Muscle of leg (tissue), 3 donors: ENCODE measurements at regions not wholly inside any gene's neighbourhood (a gene's known extent, or its start where the extent isn't known, plus 50 kb on each side); places are given as distances from the start of the nearest gene placed in this dataset.
"Not testable (repeated sequence)": the region's sequence is repeated elsewhere in the genome, so short reads cannot be mapped to it uniquely, and the experiment has no call there.

Source experiments
- DNase-seq: peaks from one replicate; pipeline ENCODE4 v3.0.0; 2013
- H3K27ac ChIP-seq: one replicate; pipeline ENCODE4 v1.5.1; 2013; ENCODE audit warnings: mild to moderate bottlenecking, low read length, control low read depth
- H3K27me3 ChIP-seq: one replicate; pipeline ENCODE4 v1.6.1; 2013; ENCODE audit warnings: low read length; ENCODE audit not compliant: control insufficient read depth, insufficient read depth
- H3K36me3 ChIP-seq: one replicate; pipeline ENCODE4 v1.6.1; 2013; ENCODE audit warnings: low read length; ENCODE audit not compliant: control insufficient read depth, insufficient read depth
- H3K4me1 ChIP-seq: one replicate; pipeline ENCODE4 v1.6.1; 2013; ENCODE audit warnings: low read length; ENCODE audit not compliant: control insufficient read depth, insufficient read depth
- H3K4me3 ChIP-seq: one replicate; pipeline ENCODE4 v1.5.1; 2013; ENCODE audit warnings: low read length, control low read depth
- H3K9me3 ChIP-seq: replicated peaks from 2 replicates; pipeline ENCODE4 v1.6.1; 2013; ENCODE audit warnings: low read depth, low read length; ENCODE audit not compliant: control insufficient read depth
- WGBS: methylation state at CpG from one replicate; pipeline ENCODE4 v1.1.5; 2013; ENCODE audit warnings: missing lambda C conversion rate; ENCODE audit not compliant: insufficient coverage; 5-methylcytosine and 5-hydroxymethylcytosine counted together

DNA sequence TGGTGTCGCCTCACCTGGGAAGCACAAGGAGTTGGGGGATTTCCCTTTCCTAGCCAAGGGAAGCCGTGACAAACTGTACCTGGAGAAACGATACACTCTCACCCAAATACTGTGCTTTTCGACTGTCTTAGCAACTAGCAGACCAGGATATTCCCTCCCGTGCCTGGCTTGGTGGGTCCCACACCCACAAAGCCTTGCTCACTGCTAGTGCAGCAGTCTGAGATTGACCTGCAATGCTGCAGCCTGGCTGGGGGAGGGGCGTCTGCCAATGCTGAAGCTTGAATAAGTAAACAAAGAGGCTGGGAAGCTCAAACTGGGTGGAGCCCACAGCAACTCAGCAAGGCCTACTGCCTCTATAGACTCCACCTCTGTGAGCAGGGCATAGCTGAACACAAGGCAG is 448.6 kb upstream of the FSIP2 start:
- not testable (repeated sequence) for DNase-seq, H3K27me3 ChIP-seq, H3K4me1 ChIP-seq, H3K9me3 ChIP-seq, H3K4me3 ChIP-seq, H3K27ac ChIP-seq, H3K36me3 ChIP-seq
- WGBS = 79% methylated on average over 3 of the region's 6 CpGs

DNA sequence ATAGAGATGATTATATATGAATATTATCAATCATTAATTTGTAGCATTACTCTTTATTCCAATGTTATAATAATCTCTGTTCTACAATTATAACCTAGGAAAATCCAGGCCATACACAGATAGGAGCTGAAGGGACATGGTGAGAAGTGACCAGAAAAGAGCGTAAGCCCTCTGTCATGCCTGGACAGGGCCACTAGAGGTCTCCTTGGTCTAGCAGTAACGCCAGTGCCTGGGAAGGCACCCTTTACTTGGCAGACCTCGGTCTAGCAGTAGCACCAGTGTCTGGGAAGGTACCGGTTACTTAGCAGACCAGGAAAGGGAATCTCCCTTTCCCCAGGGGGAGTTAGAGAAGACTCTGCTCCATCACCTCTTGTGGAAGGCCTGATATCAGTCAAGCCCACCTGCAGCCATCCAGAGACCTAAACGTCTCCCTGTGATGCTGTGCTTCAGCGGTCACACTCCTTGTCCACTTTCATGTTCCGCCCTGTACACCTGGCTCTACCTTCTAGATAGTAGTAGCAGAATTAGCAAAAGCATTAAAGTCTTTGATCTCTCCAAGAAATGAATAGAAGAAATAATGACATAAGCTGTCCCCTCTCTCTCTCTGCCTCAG is 447.5 kb upstream of the FSIP2 start:
- no peak overlapping the region for H3K27ac ChIP-seq
- H3K36me3 ChIP-seq = no peaks in the 10 kb centered on the region
- no peaks in the 10 kb centered on the region for H3K27me3 ChIP-seq
- WGBS = 20% methylated on average over 2 of the region's 7 CpGs
- peak; percentile 45 for DNase-seq
- H3K4me1 ChIP-seq = no peaks in the 10 kb centered on the region
- H3K4me3 ChIP-seq = no peak overlapping the region
- H3K9me3 ChIP-seq = no peaks in the 10 kb centered on the region

DNA sequence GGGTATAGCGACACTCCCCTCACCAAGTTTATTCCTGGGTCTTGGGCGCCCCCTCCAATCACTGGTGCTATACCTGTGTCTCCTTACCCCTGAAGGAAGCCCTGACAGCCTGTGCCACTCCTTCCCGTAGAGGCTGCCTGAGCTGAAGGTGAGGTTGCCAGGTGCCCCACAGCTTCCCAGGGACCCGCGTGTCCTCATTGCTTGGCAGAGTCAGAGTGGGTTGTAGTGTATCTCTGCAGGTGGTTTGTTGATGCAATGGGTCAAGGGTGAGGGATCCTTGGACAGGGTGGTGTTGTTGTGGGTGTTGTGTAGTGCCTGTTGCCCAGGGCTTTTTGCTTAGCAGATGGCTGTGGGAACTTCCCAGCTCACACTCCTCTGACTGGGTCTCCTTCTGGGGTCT is 438.7 kb upstream of the FSIP2 start:
- 50% methylated on average over 2 of the region's 5 CpGs for WGBS
- H3K4me1 ChIP-seq = no peaks in the 10 kb centered on the region
- H3K4me3 ChIP-seq = no peak overlapping the region
- no peaks in the 10 kb centered on the region for H3K27me3 ChIP-seq
- no peak for DNase-seq
- no peak overlapping the region for H3K27ac ChIP-seq
- H3K36me3 ChIP-seq = no peaks in the 10 kb centered on the region
- no peaks in the 10 kb centered on the region for H3K9me3 ChIP-seq

DNA sequence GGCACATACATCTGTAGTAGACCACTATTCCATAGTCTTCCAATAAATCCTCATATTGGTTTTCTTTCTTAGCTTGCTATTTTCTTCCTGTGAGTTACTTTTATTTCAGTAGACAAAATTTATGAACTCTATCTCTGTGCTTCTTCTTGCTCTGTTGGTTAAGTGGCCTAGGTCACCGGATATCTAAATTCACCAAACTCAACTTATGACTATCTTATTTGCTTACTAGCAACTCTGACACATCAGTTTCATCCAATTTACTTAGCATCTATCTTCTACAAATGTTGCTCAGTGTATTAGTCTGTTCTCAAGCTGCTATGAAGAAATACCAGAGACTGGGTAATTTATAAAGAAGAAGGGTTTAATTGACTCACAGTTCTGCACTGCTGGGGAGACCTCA is 432.5 kb upstream of the FSIP2 start:
- Histone ChIP-seq H3K4me1 (no peaks in the 10 kb centered on the region), H3K36me3 (no peaks in the 10 kb centered on the region), H3K27me3 (no peaks in the 10 kb centered on the region), H3K9me3 (no peaks in the 10 kb centered on the region), H3K27ac (no peak overlapping the region), H3K4me3 (no peak overlapping the region)
- WGBS = no CpG with 5 or more reads among the region's 1 CpG
- no peak for DNase-seq

DNA sequence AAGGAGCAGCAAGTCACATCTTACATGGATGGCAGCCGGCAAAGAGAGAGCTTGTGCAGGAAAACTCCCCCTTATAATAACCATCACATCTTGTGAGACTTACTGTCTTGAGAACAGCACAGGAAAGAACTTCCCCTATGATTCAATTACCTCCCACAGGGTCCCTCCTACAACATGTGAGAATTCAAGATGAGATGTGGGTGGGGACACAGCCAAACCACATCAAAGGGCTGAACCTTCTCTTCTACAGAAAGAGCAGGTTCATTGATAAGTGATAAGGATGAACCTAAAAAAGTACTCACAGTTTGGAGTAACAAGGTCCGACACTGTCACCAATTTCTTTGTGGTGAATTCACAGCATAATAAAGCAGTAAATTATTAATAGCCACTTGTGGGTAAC is 422.2 kb upstream of the FSIP2 start:
- Histone ChIP-seq H3K27me3 (no peaks in the 10 kb centered on the region), H3K9me3 (no peaks in the 10 kb centered on the region), H3K4me3 (no peak overlapping the region), H3K4me1 (no peaks in the 10 kb centered on the region), H3K27ac (no peak overlapping the region), H3K36me3 (no peaks in the 10 kb centered on the region)
- DNase-seq = no peak
- WGBS = no CpG with 5 or more reads among the region's 2 CpGs

DNA sequence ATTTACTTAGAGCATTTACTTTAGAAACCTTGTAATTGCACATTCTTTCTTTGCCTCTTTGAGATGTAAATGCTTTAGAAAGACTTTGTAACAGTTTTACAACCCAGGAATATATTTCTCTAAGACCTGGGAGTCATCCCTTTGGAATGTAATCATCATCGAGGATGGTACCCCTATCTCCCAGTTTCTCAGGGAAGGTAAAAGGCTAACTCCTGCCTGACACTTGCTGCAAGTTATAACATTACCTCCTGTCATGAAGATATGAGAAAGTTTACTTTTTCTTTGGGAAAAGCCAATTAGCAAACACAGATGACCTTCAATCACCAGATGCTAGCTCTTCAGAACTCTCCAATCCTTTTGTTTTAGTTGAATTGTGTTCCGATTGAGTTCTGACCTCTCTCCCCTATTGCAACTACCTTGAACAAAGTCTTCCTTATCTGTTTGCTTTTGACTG is 420.3 kb upstream of the FSIP2 start:
- DNase-seq = no peak
- no CpG with 5 or more reads among the region's 2 CpGs for WGBS
- no peaks in the 10 kb centered on the region for H3K36me3 ChIP-seq
- H3K4me3 ChIP-seq = no peak overlapping the region
- no peak overlapping the region for H3K27ac ChIP-seq
- H3K4me1 ChIP-seq = no peaks in the 10 kb centered on the region
- H3K9me3 ChIP-seq = no peaks in the 10 kb centered on the region
- no peaks in the 10 kb centered on the region for H3K27me3 ChIP-seq

DNA sequence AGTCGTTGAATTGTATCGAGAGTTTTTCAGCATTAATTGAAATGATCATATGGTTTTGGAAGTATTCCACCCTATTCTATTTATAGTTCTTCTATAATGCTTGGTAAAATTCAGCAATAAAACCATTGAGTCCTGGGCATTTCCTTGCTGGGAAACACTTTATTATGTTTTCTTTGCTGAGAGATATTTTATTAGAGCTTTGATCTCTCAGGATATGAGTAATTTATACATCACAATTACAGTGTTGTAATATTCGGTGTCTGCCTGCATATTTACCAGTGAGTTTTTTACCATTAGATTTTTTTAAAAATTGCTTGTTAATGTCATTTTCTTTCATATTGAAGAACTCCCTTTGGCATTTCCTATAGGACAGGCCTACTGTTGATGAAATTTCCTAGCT is 402.7 kb upstream of the FSIP2 start:
- no CpG with 5 or more reads among the region's 3 CpGs for WGBS

DNA sequence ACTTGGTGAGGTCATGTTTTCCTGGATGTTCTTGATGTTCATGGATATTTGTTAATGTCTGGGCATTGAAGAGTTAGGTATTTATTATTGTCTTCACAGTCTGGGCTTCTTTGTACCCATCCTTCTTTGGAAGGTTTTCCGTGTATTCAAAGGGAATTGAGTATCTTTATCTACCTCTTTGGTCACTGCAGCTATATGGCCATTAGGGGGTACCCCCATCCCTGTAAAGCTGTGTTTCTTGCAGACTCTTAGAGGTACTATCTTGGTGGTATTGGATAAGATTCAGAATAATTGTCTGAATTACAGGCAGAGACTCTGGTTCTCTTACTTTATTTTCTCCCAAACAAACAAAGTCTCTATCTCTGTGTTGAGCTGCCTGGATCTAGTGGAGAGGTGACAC is 401.6 kb upstream of the FSIP2 start:
- Histone ChIP-seq H3K27me3 (no peaks in the 10 kb centered on the region), H3K4me3 (no peak overlapping the region), H3K4me1 (no peaks in the 10 kb centered on the region), H3K27ac (no peak overlapping the region), H3K9me3 (no peaks in the 10 kb centered on the region), H3K36me3 (no peaks in the 10 kb centered on the region)
- no peak for DNase-seq
- no CpG with 5 or more reads among the region's 1 CpG for WGBS

More for the DNA sequence above, 402.7 kb upstream of the FSIP2 start:
- no peaks in the 10 kb centered on the region for H3K27me3 ChIP-seq
- DNase-seq = no peak
- no peaks in the 10 kb centered on the region for H3K9me3 ChIP-seq
- H3K27ac ChIP-seq = no peak overlapping the region
- no peaks in the 10 kb centered on the region for H3K4me1 ChIP-seq
- H3K36me3 ChIP-seq = no peaks in the 10 kb centered on the region
- no peak overlapping the region for H3K4me3 ChIP-seq

DNA sequence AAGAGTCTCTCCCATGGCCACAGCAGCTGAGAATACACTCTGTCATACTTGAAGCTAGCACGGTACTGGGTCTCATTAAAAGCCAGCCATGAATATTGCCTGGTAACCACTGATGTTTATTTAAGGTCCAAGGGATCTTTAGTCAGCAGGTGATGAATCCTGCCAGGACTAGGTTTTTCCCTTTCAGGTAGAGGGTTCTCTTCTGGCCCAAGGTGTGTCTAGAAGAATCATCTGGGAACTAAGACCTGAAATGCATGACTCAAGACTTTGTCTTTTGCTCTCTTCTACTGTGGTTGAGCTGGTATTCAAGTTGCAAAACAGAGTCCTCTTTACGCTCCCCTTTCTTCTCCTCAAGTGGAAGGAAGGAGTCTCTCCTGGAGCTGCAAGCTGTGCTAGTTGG is 400.5 kb upstream of the FSIP2 start:
- DNase-seq = no peak
- 100% methylated on average over 1 of the region's 2 CpGs for WGBS
- H3K27ac ChIP-seq = no peak overlapping the region
- H3K4me3 ChIP-seq = no peak overlapping the region
- no peaks in the 10 kb centered on the region for H3K9me3 ChIP-seq
- H3K36me3 ChIP-seq = no peaks in the 10 kb centered on the region
- H3K27me3 ChIP-seq = no peaks in the 10 kb centered on the region
- no peaks in the 10 kb centered on the region for H3K4me1 ChIP-seq

DNA sequence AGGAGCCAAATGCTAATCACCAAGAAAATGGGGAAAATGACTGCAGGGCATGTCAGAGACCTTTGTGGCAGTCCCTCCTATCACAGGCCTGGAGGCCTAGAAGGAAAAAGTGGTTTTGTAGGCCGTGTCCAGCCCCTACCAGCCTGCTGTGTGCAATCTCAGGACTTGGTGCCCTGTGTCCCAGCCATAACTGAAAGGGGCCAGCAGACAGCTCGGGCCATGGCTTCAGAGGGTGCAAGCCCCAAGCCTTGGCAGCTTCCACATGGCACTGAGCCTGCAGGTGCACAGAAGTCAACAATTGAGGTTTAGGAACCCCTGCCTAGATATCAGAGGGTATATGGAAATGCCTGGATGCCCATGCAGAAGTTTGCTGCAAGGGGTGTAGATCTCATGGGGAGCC is 391.2 kb upstream of the FSIP2 start:
- 50% methylated on average over 2 of the region's 2 CpGs for WGBS
- H3K9me3 ChIP-seq = no peaks in the 10 kb centered on the region
- H3K4me1 ChIP-seq = no peaks in the 10 kb centered on the region
- DNase-seq = no peak
- no peaks in the 10 kb centered on the region for H3K36me3 ChIP-seq
- H3K27me3 ChIP-seq = no peaks in the 10 kb centered on the region
- no peak overlapping the region for H3K27ac ChIP-seq
- H3K4me3 ChIP-seq = no peak overlapping the region

DNA sequence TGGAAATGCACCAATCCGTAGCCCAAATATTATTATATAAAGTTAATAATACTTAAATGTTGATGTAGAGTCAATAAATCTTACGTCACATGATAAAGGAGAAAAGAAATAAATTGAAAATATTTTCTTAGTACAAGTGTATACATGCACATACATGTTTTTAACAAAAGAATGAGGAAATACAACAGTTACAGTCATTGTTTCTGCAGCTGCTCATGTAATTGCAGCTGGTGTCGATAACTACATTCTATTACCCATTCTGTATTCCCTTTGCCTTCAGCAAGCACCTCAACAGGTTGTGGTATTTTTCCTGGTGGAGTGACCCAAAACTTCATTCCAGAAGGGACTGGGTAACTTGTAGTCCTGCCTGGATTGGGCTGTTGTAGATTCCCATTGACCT is 377.8 kb upstream of the FSIP2 start:
- WGBS = no CpG with 5 or more reads among the region's 3 CpGs
- no peak overlapping the region for H3K27ac ChIP-seq
- H3K9me3 ChIP-seq = no peaks in the 10 kb centered on the region
- no peaks in the 10 kb centered on the region for H3K27me3 ChIP-seq
- no peaks in the 10 kb centered on the region for H3K36me3 ChIP-seq
- H3K4me3 ChIP-seq = no peak overlapping the region
- no peak for DNase-seq
- no peaks in the 10 kb centered on the region for H3K4me1 ChIP-seq
